ENCODE measurements at regions not wholly inside any gene's neighbourhood (a gene's known extent, or its start where the extent isn't known, plus 50 kb on each side); places are given as distances from the start of the nearest gene placed in this dataset.

- H3K9me3 Mint-ChIP-seq: peaks cover 7 to 24% of the 10 kb centered on the region in 2 experiments; a peak in 4 of 5 replicates
- H2BK120ac ChIP-seq (ENCODE audit: low read depth, low read length, poor library complexity, severe bottlenecking): no peak overlapping the region
- H2BK5ac ChIP-seq (ENCODE audit: insufficient read length, low read length): no peak overlapping the region
- H3K27ac ChIP-seq (ENCODE audit: insufficient read length, low read depth, low read length): no peak overlapping the region
- H2AK5ac ChIP-seq (ENCODE audit: insufficient read length, low read length): no peak overlapping the region
- no peak overlapping the region for H2BK20ac ChIP-seq (ENCODE audit: low read depth, low read length, poor library complexity, severe bottlenecking)
- no peak overlapping the region for H2AFZ ChIP-seq (ENCODE audit: low read length)
- H3K23ac ChIP-seq (ENCODE audit: insufficient read length, low read depth, low read length): no peak overlapping the region
- no peak overlapping the region for H4K8ac ChIP-seq (replicated peaks; ENCODE audit: insufficient read length, low read depth, low read length)
- no CpG with 5 or more reads among the region's 1 CpG for WGBS (ENCODE audit: extremely low coverage, insufficient read length, low lambda C conversion rate)
- no peaks in the 10 kb centered on the region for H3K23me2 ChIP-seq (ENCODE audit: insufficient read length, low read depth, low read length, poor library complexity, severe bottlenecking)
- peaks cover 0 to 24% (median 5%) of the 10 kb centered on the region in 3 experiments; a peak in 4 of 7 replicates for H3K36me3 Mint-ChIP-seq (ENCODE audit: insufficient read depth in 1 of 3, low read depth in 3 of 3)
- no peak for TF ChIP-seq CTCF (conservative IDR thresholded peaks at IDR 0.05)
- no peak overlapping the region; a peak in 1 of 7 replicates for H3K27ac Mint-ChIP-seq
- H3K27me3 Mint-ChIP-seq (ENCODE audit: low read depth): no peaks in the 10 kb centered on the region
- no peaks in the 10 kb centered on the region for H3K27me3 ChIP-seq (ENCODE audit: insufficient read depth, low read length)
- no peak overlapping the region for H3K4me3 Mint-ChIP-seq
- H3K79me2 ChIP-seq (ENCODE audit: insufficient read depth, low read length): no peaks in the 10 kb centered on the region
- no peak overlapping the region for H3K18ac ChIP-seq (ENCODE audit: insufficient read length, low read depth, low read length)
- H3K14ac ChIP-seq (ENCODE audit: insufficient read depth, low read length): no peak overlapping the region
- no peak overlapping the region for H2BK12ac ChIP-seq (ENCODE audit: insufficient read length, low read depth, low read length)
- no peaks in the 10 kb centered on the region for H3K79me1 ChIP-seq (ENCODE audit: insufficient read depth, low read depth, low read length, poor library complexity, severe bottlenecking)
- no peak overlapping the region for H4K5ac ChIP-seq (ENCODE audit: insufficient read length, low read depth, low read length)
- no peaks in the 10 kb centered on the region for H4K20me1 ChIP-seq (ENCODE audit: control insufficient read depth, insufficient read depth, insufficient read length)
- H3K4ac ChIP-seq (ENCODE audit: low read depth, low read length): no peak overlapping the region
- H3K4me1 Mint-ChIP-seq: peaks cover 8 to 14% of the 10 kb centered on the region in 2 experiments
- H3K9ac ChIP-seq (ENCODE audit: extremely low read depth, insufficient read length, low read length): no peak overlapping the region
- no peak overlapping the region for H3T11ph ChIP-seq (ENCODE audit: low read length)
- H4K91ac ChIP-seq (ENCODE audit: insufficient read length, low read depth, low read length): no peak overlapping the region
- DNase-seq: no peak
- no peak overlapping the region for H3K56ac ChIP-seq (ENCODE audit: insufficient read length, low read depth, low read length)
- H3K4me1 ChIP-seq (ENCODE audit: insufficient read depth, low read length): no peaks in the 10 kb centered on the region
- H3K4me2 ChIP-seq (ENCODE audit: insufficient read depth, insufficient read length, low read length): no peak overlapping the region
- H3K9me3 ChIP-seq (ENCODE audit: control insufficient read depth, low read depth, low read length): no peaks in the 10 kb centered on the region
- H2BK15ac ChIP-seq (ENCODE audit: low read depth, low read length): no peak overlapping the region
These were observed 1041.1 kb upstream of the CDH6 start for GRCh38 chr5:30152431-30152830.

All from H9 (cell line).